ENCODE measurements at regions not wholly inside any gene's neighbourhood (a gene's known extent, or its start where the extent isn't known, plus 50 kb on each side); places are given as distances from the start of the nearest gene placed in this dataset.

GRCh38 chr22:27517361-27518155 is 284.0 kb downstream of the MN1 start:
- H3K27me3 ChIP-seq (ENCODE audit: low read depth) = peaks cover 43% of the 10 kb centered on the region
- intact Hi-C loops (cut with micrococcal nuclease) = no loop called here

GRCh38 chr22:27518531-27519340 is 282.8 kb downstream of the MN1 start:
- Histone ChIP-seq H3K27me3 (ENCODE audit: low read depth) (peaks cover 51% of the 10 kb centered on the region), H3K4me1 (no peaks in the 10 kb centered on the region), H3K4me3 (no peak overlapping the region), H3K27ac (replicated peaks) (no peak overlapping the region), H3K36me3 (no peaks in the 10 kb centered on the region), H3K9me3 (replicated peaks) (peaks cover 9% of the 10 kb centered on the region)
- TF ChIP-seq CTCF (IDR thresholded peaks at IDR 0.05; ENCODE audit: borderline replicate concordance) = no peak
- intact Hi-C loops (cut with micrococcal nuclease) = no loop called here
- DNase-seq = no peak

More at GRCh38 chr22:27517361-27518155, 284.0 kb downstream of the MN1 start:
- peaks cover 6% of the 10 kb centered on the region for H3K4me1 ChIP-seq
- no peak overlapping the region for H3K27ac ChIP-seq (replicated peaks)
- H3K9me3 ChIP-seq (replicated peaks) = peaks cover 14% of the 10 kb centered on the region
- no peak for TF ChIP-seq CTCF (IDR thresholded peaks at IDR 0.05; ENCODE audit: borderline replicate concordance)
- H3K36me3 ChIP-seq = no peaks in the 10 kb centered on the region
- H3K4me3 ChIP-seq = no peak overlapping the region
- no peak for DNase-seq

- intact Hi-C loops (cut with micrococcal nuclease) = no loop called here
- H3K4me3 ChIP-seq = no peak overlapping the region
- no peaks in the 10 kb centered on the region for H3K9me3 ChIP-seq (replicated peaks)
- no peaks in the 10 kb centered on the region for H3K4me1 ChIP-seq
- H3K27ac ChIP-seq (replicated peaks) = no peak overlapping the region
- peaks cover 60% of the 10 kb centered on the region for H3K27me3 ChIP-seq (ENCODE audit: low read depth)
- H3K36me3 ChIP-seq = no peaks in the 10 kb centered on the region
- DNase-seq = no peak
- no peak for TF ChIP-seq CTCF (IDR thresholded peaks at IDR 0.05; ENCODE audit: borderline replicate concordance)
Measured at GRCh38 chr22:27523711-27524110, 277.8 kb downstream of the MN1 start.

GRCh38 chr22:27525711-27526110 is 275.8 kb downstream of the MN1 start:
- intact Hi-C loops (cut with micrococcal nuclease) = no loop called here
- peaks cover 7% of the 10 kb centered on the region for H3K9me3 ChIP-seq (replicated peaks)
- DNase-seq = no peak
- TF ChIP-seq CTCF (IDR thresholded peaks at IDR 0.05; ENCODE audit: borderline replicate concordance) = no peak
- H3K27ac ChIP-seq (replicated peaks) = no peak overlapping the region
- H3K4me1 ChIP-seq = no peaks in the 10 kb centered on the region
- H3K27me3 ChIP-seq (ENCODE audit: low read depth) = peaks cover 52% of the 10 kb centered on the region
- H3K4me3 ChIP-seq = no peak overlapping the region
- no peaks in the 10 kb centered on the region for H3K36me3 ChIP-seq

GRCh38 chr22:27526901-27527300 is 274.7 kb downstream of the MN1 start:
- no peak overlapping the region for H3K27ac ChIP-seq (replicated peaks)
- peaks cover 12% of the 10 kb centered on the region for H3K9me3 ChIP-seq (replicated peaks)
- intact Hi-C loops (cut with micrococcal nuclease) = no loop called here
- no peaks in the 10 kb centered on the region for H3K4me1 ChIP-seq
- H3K36me3 ChIP-seq = no peaks in the 10 kb centered on the region
- no peak overlapping the region for H3K4me3 ChIP-seq
- TF ChIP-seq CTCF (IDR thresholded peaks at IDR 0.05; ENCODE audit: borderline replicate concordance) = no peak
- peaks cover 45% of the 10 kb centered on the region for H3K27me3 ChIP-seq (ENCODE audit: low read depth)
- no peak for DNase-seq

All from left ventricle myocardium inferior (tissue), 1 donor.